PC-9 (cell line): ENCODE measurements at regions not wholly inside any gene's neighbourhood (a gene's known extent, or its start where the extent isn't known, plus 50 kb on each side); places are given as distances from the start of the nearest gene placed in this dataset.
"Not testable (repeated sequence)": the region's sequence is repeated elsewhere in the genome, so short reads cannot be mapped to it uniquely, and the experiment has no call there.

ENCODE experiments used
- BruUV-seq: library from RNA; stranded (reverse); fragments of 400-500 nt; replicated peaks from 2 replicates; lab custom pipeline; 2021; lab: Mats Ljungman, UMichigan
- CTCF ChIA-PET: fragments of 300-600 bp; sonication (Branson Sonifier 250); formaldehyde crosslinking; loops from one replicate; lab custom pipeline; 2022; ENCODE audit warnings: antibody characterized with exemption; lab: Charles Lee
- POLR2A ChIA-PET: fragments of 300-600 bp; sonication (Branson Sonifier 250); formaldehyde crosslinking; loops from one replicate; lab custom pipeline; 2022; ENCODE audit warnings: antibody characterized with exemption; ENCODE audit not compliant: unreplicated experiment; lab: Charles Lee
- DNase-seq, 2 experiments: peaks; one replicate each; pipeline versions ENCODE4 v3.0.0 to v3.0.0-alpha.2; 2015 to 2022; ENCODE audit warnings: mixed read lengths in 1 of 2
- H2AFZ ChIP-seq: fragments of 200-600 bp; sonication (generic); 2 replicates; pipeline ENCODE4 v1.8.1; 2017; ENCODE audit warnings: antibody characterized with exemption
- H3F3A ChIP-seq: fragments of 200-600 bp; sonication (generic); 2 replicates; pipeline ENCODE4 v1.8.1; 2017; ENCODE audit warnings: antibody characterized with exemption, mild to moderate bottlenecking, low read depth; ENCODE audit not compliant: insufficient read depth
- H3K27ac ChIP-seq: fragments of 200-600 bp; sonication (generic); 2 replicates; pipeline ENCODE4 v1.6.1; 2016; ENCODE audit warnings: mixed run types
- H3K27me3 ChIP-seq: fragments of 200-600 bp; sonication (generic); 2 replicates; pipeline ENCODE4 v1.6.1; 2016; ENCODE audit warnings: low read depth, mixed run types; ENCODE audit not compliant: insufficient read depth
- H3K36me3 ChIP-seq: fragments of 200-600 bp; sonication (generic); 2 replicates; pipeline ENCODE4 v1.6.1; 2016; ENCODE audit warnings: low read depth, mixed run types
- H3K4me1 ChIP-seq: fragments of 200-600 bp; sonication (generic); replicated peaks from 2 replicates; pipeline ENCODE4 v1.6.1; 2016; ENCODE audit warnings: mixed run types; ENCODE audit not compliant: insufficient read depth
- H3K4me2 ChIP-seq: fragments of 200-600 bp; sonication (generic); 2 replicates; pipeline ENCODE4 v1.6.1; 2017; ENCODE audit warnings: mixed run types
- H3K4me3 ChIP-seq: fragments of 200-600 bp; sonication (generic); 2 replicates; pipeline ENCODE4 v1.6.1; 2016; ENCODE audit warnings: mixed run types
- H3K79me2 ChIP-seq: fragments of 200-600 bp; sonication (generic); 2 replicates; pipeline ENCODE4 v1.6.1; 2017; ENCODE audit warnings: low read depth, mixed run types
- H3K9me2 ChIP-seq: fragments of 200-600 bp; sonication (generic); 2 replicates; pipeline ENCODE4 v1.8.1; 2017; ENCODE audit warnings: mild to moderate bottlenecking; ENCODE audit not compliant: insufficient read depth
- H3K9me3 ChIP-seq: fragments of 200-600 bp; sonication (generic); 2 replicates; pipeline ENCODE4 v1.8.1; 2016; ENCODE audit warnings: low read depth; ENCODE audit not compliant: insufficient read depth
- H4K20me1 ChIP-seq: fragments of 200-600 bp; sonication (generic); 2 replicates; pipeline ENCODE4 v1.8.1; 2017; ENCODE audit not compliant: insufficient read depth
- EZH2 ChIP-seq: fragments of 200-600 bp; sonication (generic); IDR thresholded peaks from 2 replicates; pipeline ENCODE4 v1.8.0; 2017; ENCODE audit warnings: antibody characterized with exemption, low read depth
- intact Hi-C: fragments of 100-400 bp; cut with micrococcal nuclease; formaldehyde crosslinking; loops from one replicate; pipeline ENCODE4 v1.10.0; 2022; ENCODE audit not compliant: unreplicated experiment
- TF ChIP-seq, protein P1 (sequence below): fragments of 200-600 bp; sonication (generic); conservative IDR thresholded peaks from 2 replicates; pipeline ENCODE4 v1.6.1; 2017; ENCODE audit warnings: mixed run types, antibody characterized with exemption, mild to moderate bottlenecking, moderate library complexity

DNA sequence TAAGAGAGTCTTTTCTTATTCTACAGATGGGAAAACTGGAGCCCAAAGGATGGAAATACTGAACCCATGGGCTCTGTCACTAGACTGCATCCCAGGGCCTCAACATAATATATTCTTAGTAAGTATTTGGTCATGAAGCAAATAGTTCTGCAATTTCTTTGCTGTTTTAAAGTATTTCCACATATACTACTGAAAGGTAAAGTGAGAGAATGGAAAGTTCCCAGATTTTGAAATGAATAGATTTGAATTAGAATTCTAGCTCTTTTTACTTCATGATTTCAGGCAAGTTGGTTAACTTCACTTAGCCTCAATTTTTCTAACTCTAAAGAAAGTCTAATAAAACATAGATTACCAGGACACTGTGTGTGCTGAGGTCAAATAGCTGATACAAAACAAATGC lies 95.6 kb upstream of the FGGY start:
- Histone ChIP-seq H3K27ac (no peak overlapping the region), H2AFZ (no peak overlapping the region), H3K9me2 (no peaks in the 10 kb centered on the region), H3K36me3 (no peaks in the 10 kb centered on the region), H3F3A (no peaks in the 10 kb centered on the region), H3K27me3 (no peaks in the 10 kb centered on the region), H3K4me2 (no peak overlapping the region), H3K9me3 (no peaks in the 10 kb centered on the region), H4K20me1 (no peaks in the 10 kb centered on the region), H3K4me1 (no peaks in the 10 kb centered on the region; the same call in 1 of the 2 replicates), H3K4me3 (no peak overlapping the region), H3K79me2 (no peaks in the 10 kb centered on the region)
- TF ChIP-seq, protein P1, sequence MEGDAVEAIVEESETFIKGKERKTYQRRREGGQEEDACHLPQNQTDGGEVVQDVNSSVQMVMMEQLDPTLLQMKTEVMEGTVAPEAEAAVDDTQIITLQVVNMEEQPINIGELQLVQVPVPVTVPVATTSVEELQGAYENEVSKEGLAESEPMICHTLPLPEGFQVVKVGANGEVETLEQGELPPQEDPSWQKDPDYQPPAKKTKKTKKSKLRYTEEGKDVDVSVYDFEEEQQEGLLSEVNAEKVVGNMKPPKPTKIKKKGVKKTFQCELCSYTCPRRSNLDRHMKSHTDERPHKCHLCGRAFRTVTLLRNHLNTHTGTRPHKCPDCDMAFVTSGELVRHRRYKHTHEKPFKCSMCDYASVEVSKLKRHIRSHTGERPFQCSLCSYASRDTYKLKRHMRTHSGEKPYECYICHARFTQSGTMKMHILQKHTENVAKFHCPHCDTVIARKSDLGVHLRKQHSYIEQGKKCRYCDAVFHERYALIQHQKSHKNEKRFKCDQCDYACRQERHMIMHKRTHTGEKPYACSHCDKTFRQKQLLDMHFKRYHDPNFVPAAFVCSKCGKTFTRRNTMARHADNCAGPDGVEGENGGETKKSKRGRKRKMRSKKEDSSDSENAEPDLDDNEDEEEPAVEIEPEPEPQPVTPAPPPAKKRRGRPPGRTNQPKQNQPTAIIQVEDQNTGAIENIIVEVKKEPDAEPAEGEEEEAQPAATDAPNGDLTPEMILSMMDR, result no peak
- TF ChIP-seq EZH2, result no peak
- ChIA-PET POLR2A (no interaction called here), CTCF (no interaction called here)
- no peak for DNase-seq
- BruUV-seq, result no TSS peak
- intact Hi-C loops, result no loop called here

DNA sequence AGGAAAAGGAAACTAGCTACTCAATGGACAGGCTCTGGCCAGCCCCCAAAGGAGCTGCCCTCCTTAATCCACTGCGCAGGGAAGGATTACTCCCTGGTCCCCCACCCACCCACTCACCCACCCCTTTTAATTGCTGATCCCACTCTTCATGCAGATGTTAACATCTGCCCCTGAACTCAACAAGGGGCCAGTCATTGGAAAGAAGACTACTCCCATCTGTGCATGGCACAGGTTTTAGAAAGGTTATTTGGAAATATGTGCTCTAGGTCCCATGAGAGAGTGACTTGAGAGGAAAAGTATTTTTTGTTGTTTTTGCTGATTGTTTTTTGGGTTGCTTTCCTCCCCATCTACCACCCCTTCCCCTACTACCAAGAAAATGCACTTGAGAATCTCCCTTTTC lies 94.4 kb upstream of the FGGY start:
- H3K79me2 ChIP-seq, result no peaks in the 10 kb centered on the region
- no peaks in the 10 kb centered on the region for H3K9me3 ChIP-seq
- TF ChIP-seq, protein P1, result no peak
- no peak for TF ChIP-seq EZH2
- H3K4me1 ChIP-seq, result no peaks in the 10 kb centered on the region; the same call in 1 of the 2 replicates
- H3K36me3 ChIP-seq, result no peaks in the 10 kb centered on the region
- no peaks in the 10 kb centered on the region for H3F3A ChIP-seq
- POLR2A ChIA-PET, result interaction anchor here (0.5 kb wide), 1 partner anchor 69 kb away, joined by 3 read pairs; no protein-coding TSS in a partner anchor
- H3K9me2 ChIP-seq, result no peaks in the 10 kb centered on the region
- intact Hi-C loops, result no loop called here
- no peak overlapping the region for H3K4me3 ChIP-seq
- H3K27me3 ChIP-seq, result no peaks in the 10 kb centered on the region
- no TSS peak for BruUV-seq
- no peak overlapping the region for H3K27ac ChIP-seq
- DNase-seq, result no peak
- H4K20me1 ChIP-seq, result no peaks in the 10 kb centered on the region
- no peak overlapping the region for H2AFZ ChIP-seq
- CTCF ChIA-PET, result no interaction called here
- H3K4me2 ChIP-seq, result no peak overlapping the region

DNA sequence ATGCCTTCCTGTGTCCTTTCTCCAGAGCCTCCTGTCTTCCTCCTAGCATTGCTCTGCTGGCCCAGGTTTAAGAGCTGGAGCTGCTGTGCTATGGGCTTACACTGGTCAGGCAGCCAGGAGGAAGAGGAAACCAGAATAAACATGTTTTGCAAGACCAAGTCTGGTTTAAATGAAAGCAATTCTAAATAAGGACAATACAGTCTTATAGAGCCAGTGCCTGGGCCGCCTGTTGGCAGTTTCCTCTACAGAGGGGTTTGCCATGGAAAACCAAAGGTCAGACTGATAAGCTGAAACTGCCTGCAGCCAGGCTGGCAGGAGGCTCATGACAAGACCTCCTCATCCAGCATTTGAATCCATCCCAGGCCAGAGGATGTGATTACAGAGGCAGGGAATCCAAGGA lies 92.9 kb upstream of the FGGY start:
- Histone ChIP-seq H3K9me2 (no peaks in the 10 kb centered on the region), H3K4me2 (no peak overlapping the region), H3K4me3 (no peak overlapping the region), H3K9me3 (no peaks in the 10 kb centered on the region), H2AFZ (no peak overlapping the region), H3K4me1 (no peaks in the 10 kb centered on the region; the same call in 1 of the 2 replicates), H4K20me1 (no peaks in the 10 kb centered on the region), H3K79me2 (no peaks in the 10 kb centered on the region), H3F3A (no peaks in the 10 kb centered on the region), H3K27ac (no peak overlapping the region), H3K36me3 (no peaks in the 10 kb centered on the region), H3K27me3 (no peaks in the 10 kb centered on the region)
- ChIA-PET POLR2A (no interaction called here), CTCF (no interaction called here)
- intact Hi-C loops, result no loop called here
- DNase-seq, result peak in 1 of 2 experiments; percentile 41
- BruUV-seq, result no TSS peak
- TF ChIP-seq, protein P1, result no peak
- no peak for TF ChIP-seq EZH2

DNA sequence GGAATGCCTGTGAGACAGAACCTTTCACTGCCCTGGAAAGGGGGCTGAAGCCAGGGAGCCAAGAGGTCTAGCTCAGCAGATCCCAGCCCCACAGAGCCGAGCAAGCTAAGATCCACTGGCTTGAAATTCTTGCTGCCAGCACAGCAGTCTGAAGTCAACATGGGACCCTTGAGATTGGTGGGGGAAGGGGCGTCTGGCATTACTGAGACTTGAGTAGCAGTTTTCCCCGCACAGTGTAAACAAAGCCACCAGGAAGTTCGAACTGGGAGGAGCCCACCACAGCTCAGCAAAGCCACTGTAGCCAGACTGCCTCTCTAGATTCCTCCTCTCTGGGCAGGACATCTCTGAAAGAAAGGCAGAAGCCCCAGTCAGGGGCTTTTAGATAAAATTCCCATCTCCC lies 90.3 kb upstream of the FGGY start:
- H3K4me3 ChIP-seq, H3K79me2 ChIP-seq, H2AFZ ChIP-seq, H3K4me1 ChIP-seq, intact Hi-C loops, POLR2A ChIA-PET, H3K27me3 ChIP-seq, H3K4me2 ChIP-seq, H3K9me2 ChIP-seq, H3K36me3 ChIP-seq, H4K20me1 ChIP-seq, H3K27ac ChIP-seq, BruUV-seq, H3K9me3 ChIP-seq, DNase-seq, H3F3A ChIP-seq, CTCF ChIA-PET: not testable (repeated sequence)

DNA sequence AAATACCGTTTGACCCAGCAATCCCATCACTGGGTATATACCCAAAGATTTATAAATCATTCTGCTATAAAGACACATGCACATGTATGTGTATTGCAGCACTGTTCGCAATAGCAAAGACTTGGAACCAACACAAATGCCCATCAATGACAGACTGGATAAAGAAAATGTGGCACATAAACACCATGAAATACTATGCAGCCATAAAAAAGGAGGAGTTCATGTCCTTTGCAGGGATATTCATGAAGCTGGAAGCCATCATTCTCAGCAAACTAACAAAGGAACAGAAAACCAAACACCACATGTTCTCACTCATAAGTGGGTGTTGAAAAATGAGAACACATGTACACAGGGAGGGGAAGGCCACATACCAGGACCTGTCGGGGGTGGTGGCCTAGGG lies 86.5 kb upstream of the FGGY start:
- H3F3A ChIP-seq, BruUV-seq, H3K27ac ChIP-seq, POLR2A ChIA-PET, H3K4me2 ChIP-seq, H2AFZ ChIP-seq, intact Hi-C loops, H3K36me3 ChIP-seq, CTCF ChIA-PET, H3K79me2 ChIP-seq, H3K9me2 ChIP-seq, H3K9me3 ChIP-seq, H3K4me3 ChIP-seq, H4K20me1 ChIP-seq, H3K27me3 ChIP-seq, DNase-seq: not testable (repeated sequence)
- H3K4me1 ChIP-seq, result peaks cover 12% of the 10 kb centered on the region
